GM21576 (cell line): ENCODE measurements at regions not wholly inside any gene's neighbourhood (a gene's known extent, or its start where the extent isn't known, plus 50 kb on each side); places are given as distances from the start of the nearest gene placed in this dataset.

ENCODE experiments used
- ATAC-seq: cut with Tn5 transposase; IDR thresholded peaks from one replicate; pipeline ENCODE4 v1.9.1; 2021; ENCODE audit warnings: mild to moderate bottlenecking, moderate library complexity; ENCODE audit not compliant: unreplicated experiment

GRCh38 chr20:6265204-6265904, 142.5 kb upstream of the FERMT1 start:
- no peak for ATAC-seq

- ATAC-seq = no peak
Observed at GRCh38 chr20:6253396-6253795, 130.6 kb upstream of the FERMT1 start.

- ATAC-seq = no peak
Observed at GRCh38 chr20:6245436-6245835, 122.6 kb upstream of the FERMT1 start.

GRCh38 chr20:6241591-6241990, 118.8 kb upstream of the FERMT1 start:
- ATAC-seq = no peak

- no peak for ATAC-seq
Observed at GRCh38 chr20:6240059-6240458, 117.2 kb upstream of the FERMT1 start.

- no peak for ATAC-seq
Observed at GRCh38 chr20:6238421-6238820, 115.6 kb upstream of the FERMT1 start.

- no peak for ATAC-seq
Observed at GRCh38 chr20:6235510-6235909, 112.7 kb upstream of the FERMT1 start.

- ATAC-seq = no peak
Observed at GRCh38 chr20:6232436-6232835, 109.6 kb upstream of the FERMT1 start.

GRCh38 chr20:6231556-6231955, 108.7 kb upstream of the FERMT1 start:
- no peak for ATAC-seq

GRCh38 chr20:6228302-6228843, 105.5 kb upstream of the FERMT1 start:
- no peak for ATAC-seq

- no peak for ATAC-seq
Observed at GRCh38 chr20:6213311-6213710, 90.5 kb upstream of the FERMT1 start.

- no peak for ATAC-seq
Observed at GRCh38 chr20:6212903-6213302, 90.1 kb upstream of the FERMT1 start.

- ATAC-seq = no peak
Observed at GRCh38 chr20:6209093-6209492, 86.3 kb upstream of the FERMT1 start.

GRCh38 chr20:6200092-6200491, 77.3 kb upstream of the FERMT1 start:
- no peak for ATAC-seq

- ATAC-seq = no peak
Observed at GRCh38 chr20:6185268-6185667, 62.4 kb upstream of the FERMT1 start.

- no peak for ATAC-seq
Observed at GRCh38 chr20:6184086-6184485, 61.3 kb upstream of the FERMT1 start.

GRCh38 chr20:6180531-6180930, 57.7 kb upstream of the FERMT1 start:
- no peak for ATAC-seq

- ATAC-seq = no peak
Observed at GRCh38 chr20:6178537-6178936, 55.7 kb upstream of the FERMT1 start.

GRCh38 chr20:6173481-6173880, 50.7 kb upstream of the FERMT1 start:
- no peak for ATAC-seq
